ENCODE measurements at regions not wholly inside any gene's neighbourhood (a gene's known extent, or its start where the extent isn't known, plus 50 kb on each side); places are given as distances from the start of the nearest gene placed in this dataset.
"Not testable (repeated sequence)": the region's sequence is repeated elsewhere in the genome, so short reads cannot be mapped to it uniquely, and the experiment has no call there.

DNA sequence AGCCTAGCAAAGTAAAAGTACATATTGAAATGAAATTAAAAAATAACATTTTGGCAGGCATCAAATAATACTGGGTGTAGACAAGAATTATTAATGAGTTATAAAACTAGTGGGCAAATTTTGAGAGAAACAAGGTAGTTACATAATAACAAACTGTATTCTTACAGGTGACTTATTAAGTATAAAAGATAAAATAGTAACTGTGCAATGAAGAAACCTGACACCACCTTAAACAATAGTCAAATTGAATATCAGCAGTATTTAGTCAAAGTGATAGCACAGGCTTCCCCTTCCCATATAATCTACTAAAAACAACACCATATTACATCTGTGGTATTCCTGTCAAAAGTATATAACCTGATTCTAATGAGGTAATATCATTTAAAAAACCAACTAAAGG lies 1099.8 kb upstream of the CRIM1 start:
- no peak for DNase-seq

DNA sequence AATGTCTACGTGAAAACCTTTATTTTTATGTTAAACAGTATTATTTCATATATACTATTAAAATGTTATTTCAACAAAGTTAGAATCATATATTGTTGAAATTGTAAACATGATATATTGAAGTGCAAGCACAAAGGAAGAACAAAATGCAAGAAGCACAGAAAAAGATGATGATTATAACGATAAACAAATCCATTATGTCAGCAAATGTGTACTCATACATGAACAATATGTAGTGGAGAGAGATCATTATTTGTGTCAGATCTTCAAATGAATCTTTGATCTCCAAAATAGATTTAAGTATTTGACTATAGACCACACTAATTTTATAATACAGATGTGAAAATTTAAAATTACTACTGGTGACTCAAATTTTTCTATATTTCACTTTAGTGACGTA lies 1104.4 kb upstream of the CRIM1 start:
- DNase-seq: no peak

- DNase-seq: no peak
Observed at GRCh38 chr2:35246702-35247101, 1108.9 kb upstream of the CRIM1 start.

DNA sequence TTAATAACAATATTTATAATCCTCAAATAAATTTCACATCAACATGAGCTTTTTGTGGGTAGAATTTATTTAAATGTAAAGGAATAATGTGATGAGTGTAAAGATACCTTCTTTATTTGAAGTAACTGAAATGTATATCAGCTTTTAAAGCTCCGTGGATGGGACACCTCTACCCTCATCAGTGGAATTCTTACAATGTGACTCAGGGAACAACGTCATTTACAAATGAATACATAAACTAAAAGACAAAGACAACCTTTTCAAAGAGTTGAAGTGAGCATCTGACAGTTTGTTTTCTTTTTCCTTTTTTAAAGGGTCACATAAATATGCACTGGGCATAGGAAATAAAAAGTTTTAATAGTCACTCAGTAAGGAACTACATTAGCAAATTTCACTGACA lies 1127.0 kb upstream of the CRIM1 start:
- DNase-seq: no peak

DNA sequence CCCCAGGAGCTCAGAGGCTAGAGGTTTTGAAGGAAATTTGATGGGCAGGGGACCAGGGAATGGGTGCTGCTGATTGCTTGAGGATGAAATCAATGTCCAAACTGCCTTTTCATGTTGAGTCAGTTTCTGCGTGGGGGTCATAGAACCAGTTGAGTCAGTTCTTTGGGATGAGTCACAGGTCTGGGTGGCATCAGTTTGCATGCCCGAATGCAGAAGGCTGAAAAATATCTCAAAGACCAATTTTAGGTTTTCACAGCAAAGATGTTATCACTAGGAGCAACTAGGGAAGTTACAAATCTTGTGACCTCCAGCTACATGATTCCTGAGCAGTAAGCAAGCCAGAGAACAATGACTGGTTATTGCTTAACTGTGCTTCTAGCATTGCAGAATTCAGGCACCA lies 1135.1 kb upstream of the CRIM1 start:
- DNase-seq: no peak

GRCh38 chr2:35204881-35205280 lies 1150.7 kb upstream of the CRIM1 start:
- no peak for DNase-seq

DNA sequence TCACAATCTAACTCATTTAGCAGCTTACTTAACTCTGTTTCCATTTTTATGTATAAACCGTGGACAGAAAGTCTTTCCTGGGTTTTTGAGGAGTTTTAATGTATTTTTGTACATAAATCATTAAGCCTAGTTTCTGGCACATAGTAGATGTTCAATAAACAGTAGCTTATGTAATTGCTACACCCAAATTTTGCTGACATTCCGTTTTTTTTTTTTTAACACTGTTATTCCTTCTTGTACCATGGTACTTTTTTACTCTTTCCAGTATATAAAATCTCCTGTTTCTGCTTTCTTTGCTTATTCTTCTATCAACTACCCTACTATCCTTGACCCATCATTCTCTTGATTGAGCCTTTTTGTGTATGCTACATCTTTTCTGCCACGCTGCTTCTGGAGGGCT lies 1151.3 kb upstream of the CRIM1 start:
- no peak for DNase-seq

- DNase-seq: no peak
Observed at GRCh38 chr2:35199298-35199697, 1156.3 kb upstream of the CRIM1 start.

GRCh38 chr2:35185861-35186412 lies 1169.6 kb upstream of the CRIM1 start:
- no peak for DNase-seq

DNA sequence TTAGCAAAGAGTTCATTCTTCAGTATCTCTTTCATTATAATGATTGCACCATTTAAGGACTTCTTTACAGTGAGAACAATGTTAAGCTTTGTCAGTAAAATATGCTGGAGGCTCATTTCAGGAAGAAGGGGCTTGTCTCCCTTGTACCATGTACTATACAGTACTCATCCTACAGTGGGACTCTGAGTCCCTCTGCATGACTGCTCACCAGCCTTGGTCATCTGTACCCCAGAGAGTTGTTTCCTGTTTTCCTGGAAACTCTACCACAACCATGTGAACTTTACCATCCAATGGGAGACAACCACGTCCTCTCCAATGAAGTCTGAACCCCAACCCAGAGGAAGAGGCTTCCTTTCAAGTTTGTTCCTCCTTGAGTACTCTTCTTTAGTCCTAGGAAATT lies 1171.1 kb upstream of the CRIM1 start:
- no peak for DNase-seq

- not testable (repeated sequence) for DNase-seq
Observed at GRCh38 chr2:35176726-35177125, 1178.9 kb upstream of the CRIM1 start.

- DNase-seq: no peak
Observed at GRCh38 chr2:35174845-35175244, 1180.7 kb upstream of the CRIM1 start.

- DNase-seq: no peak
Observed at GRCh38 chr2:35172687-35173086, 1182.9 kb upstream of the CRIM1 start.

GRCh38 chr2:35168351-35168750 lies 1187.2 kb upstream of the CRIM1 start:
- DNase-seq: no peak

DNA sequence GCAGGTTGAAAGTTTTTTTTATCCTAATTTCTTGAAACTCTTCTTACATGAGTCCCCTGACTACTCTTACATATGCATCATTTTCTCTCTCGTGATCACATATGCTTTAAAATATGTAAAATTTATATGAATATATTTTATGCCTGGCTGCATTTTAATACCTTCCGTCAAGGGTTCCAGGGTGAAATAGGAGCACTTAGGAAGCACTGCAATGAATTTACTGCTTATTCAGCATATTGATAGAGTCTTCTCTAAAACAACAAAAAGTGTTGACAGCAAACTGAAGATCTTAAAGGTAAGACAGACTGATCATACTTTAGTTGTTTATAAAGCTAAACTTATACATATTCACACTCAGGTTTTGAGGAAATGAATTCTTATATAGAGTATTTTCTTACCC lies 1191.6 kb upstream of the CRIM1 start:
- no peak for DNase-seq

DNA sequence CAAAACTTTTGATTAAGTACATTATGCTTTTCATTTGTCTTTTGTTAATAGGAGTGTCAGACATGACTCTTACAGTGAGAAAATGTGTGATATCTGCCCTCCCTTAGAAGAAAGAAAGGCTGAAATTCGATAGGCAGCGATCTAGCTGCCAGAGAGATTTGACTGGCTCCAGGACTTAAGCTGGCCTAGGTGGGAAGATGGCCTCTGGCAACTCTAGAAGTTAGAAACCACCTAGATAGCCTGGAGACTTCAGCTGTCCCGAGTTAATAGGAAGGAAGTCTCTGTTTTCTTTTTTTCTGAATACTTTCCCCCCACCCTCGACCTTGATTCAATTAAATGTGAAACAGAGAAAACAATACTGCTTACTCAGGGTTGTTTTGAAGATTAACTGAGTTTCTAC lies 1194.7 kb upstream of the CRIM1 start:
- no peak for DNase-seq

DNA sequence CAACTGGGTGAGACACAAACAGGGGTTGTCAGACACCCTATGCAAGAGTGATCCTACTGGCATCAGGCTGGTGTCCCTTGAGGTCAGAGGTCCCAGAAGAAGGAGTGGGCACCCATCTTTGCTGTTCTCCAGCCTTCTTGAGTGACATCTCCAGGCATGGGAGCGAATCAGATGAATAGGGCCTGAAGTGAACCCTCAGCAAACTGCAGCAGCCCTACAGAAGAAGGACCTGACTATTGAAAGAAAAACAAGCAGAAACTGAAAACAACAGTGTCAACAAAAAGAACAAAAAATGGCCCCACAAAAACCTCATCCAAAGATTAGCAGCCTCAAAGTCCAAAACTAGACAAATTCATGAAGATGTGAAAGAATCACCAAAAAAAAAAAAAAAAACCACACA lies 1229.7 kb upstream of the CRIM1 start:
- no peak for DNase-seq

DNA sequence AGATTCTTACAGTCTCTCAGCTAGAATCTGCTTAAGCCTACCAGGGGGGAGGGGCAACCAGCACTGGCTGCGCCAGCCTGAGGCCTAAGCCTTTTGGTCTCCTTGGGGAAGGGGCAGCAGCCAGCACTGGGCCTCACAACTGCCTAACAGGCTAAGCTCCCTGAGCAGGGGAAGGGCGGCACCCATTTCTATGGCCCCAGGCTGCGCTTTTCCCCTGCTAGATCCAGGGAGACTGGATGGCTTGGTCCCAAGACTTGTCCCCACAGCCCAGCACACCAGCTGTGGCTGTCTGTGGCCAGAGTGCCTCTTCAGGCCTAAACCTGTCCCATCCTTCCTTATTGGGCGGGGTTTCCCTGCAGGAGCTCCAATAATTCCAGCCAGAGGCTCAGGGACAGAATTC lies 1230.3 kb upstream of the CRIM1 start:
- DNase-seq: no peak

DNA sequence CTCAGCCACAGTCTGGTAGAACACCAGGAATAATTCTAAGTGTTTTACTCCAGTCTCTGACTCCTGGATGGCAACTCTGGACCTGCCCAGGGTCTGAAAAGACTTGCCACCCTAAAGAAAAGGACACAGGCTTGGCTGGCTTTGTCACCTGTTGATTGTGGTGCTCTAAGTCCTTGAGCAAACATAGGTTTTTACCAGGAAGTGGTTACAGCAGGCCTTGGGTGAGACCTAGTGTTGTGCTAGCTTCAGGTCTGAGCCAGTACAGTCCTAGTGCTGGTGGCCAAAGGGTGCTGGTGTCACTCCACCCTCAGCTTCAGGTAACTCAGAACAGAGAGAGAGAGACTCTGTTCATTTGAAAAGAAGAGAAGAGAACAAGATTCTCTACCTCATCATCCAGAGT lies 1239.4 kb upstream of the CRIM1 start:
- DNase-seq: no peak

DNA sequence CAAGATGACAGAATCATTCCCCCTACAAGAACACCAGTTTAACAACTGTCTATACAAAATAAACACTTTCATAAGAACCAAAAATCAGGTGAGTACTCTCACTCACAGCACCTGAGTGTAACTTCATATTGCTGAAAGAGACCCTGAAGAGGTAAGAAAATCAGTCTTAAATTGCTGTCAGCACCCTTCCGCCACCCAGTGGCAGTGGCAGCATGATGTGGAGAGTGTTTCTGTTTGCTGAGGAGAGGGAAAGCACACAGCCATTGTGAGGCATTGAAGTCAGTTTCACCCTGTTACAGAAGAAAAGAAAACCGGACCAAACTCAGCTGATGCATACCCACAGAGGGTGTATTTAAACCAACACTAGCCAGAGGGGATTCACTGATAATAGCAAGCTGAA lies 1240.8 kb upstream of the CRIM1 start:
- DNase-seq: no peak

GRCh38 chr2:35112367-35112766 lies 1243.2 kb upstream of the CRIM1 start:
- not testable (repeated sequence) for DNase-seq

DNA sequence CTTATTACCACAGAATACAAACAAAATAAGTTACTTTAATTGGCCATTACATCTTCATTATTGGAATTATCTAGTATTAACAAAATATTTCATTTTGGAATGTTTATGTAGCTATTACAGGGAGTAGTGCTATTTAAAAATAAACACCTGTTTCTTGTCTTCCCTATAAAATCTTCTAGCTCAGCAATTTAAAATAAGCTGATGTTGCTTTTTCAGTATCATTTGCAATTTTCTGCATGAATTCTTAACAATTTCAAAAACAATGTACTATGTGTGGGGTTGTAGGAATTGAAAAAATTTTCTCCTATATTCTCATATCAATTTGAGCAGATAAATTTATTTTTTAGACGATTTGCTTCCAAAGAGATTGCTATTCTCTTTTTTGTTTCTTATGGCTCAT lies 1251.3 kb upstream of the CRIM1 start:
- DNase-seq: no peak

- no peak for DNase-seq
Observed at GRCh38 chr2:35099342-35099741, 1256.2 kb upstream of the CRIM1 start.

DNA sequence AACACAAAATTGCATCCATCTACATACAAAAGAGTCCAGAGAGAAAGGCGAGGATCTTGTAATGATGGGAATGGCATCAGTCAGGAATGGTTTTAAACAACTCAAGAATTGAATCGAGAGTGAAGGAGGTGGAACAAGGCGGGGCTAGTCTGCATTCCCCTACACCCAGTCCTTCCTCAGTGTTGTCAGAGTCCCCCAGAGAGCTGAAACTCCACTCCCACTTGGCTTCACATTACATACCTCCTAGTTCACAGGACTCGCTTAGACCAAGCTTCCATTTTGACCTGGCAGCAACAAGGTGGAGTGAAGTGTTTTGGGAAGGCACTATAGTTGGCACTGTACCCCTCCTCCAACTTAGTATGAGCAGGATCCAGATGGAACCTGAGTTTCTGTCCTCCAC lies 1273.5 kb upstream of the CRIM1 start:
- DNase-seq: no peak

GRCh38 chr2:35081622-35082015 lies 1274.0 kb upstream of the CRIM1 start:
- DNase-seq: no peak
